GM23338 (cell line): ENCODE measurements at regions not wholly inside any gene's neighbourhood (a gene's known extent, or its start where the extent isn't known, plus 50 kb on each side); places are given as distances from the start of the nearest gene placed in this dataset.

Experiments used
- ATAC-seq: fragments of 200-7000 bp; cut with Tn5 transposase; 3 replicates; pipeline ENCODE4 v1.9.1; 2020
- DNase-seq: peaks from one replicate; pipeline ENCODE4 v3.0.0-alpha.2; 2015; ENCODE audit warnings: low spot score
- H2AFZ ChIP-seq: fragments of 200-600 bp; sonication (generic); 2 replicates; pipeline ENCODE4 v1.8.0; 2016; ENCODE audit warnings: antibody characterized with exemption, mild to moderate bottlenecking, moderate library complexity
- H3F3A ChIP-seq: fragments of 200-600 bp; sonication (generic); replicated peaks from 2 replicates; pipeline ENCODE4 v1.8.0; 2017; ENCODE audit warnings: antibody characterized with exemption, mixed run types, low read depth
- H3K27ac ChIP-seq: fragments of 200-600 bp; sonication (generic); 2 replicates; pipeline ENCODE4 v1.6.1; 2016; ENCODE audit warnings: low read depth
- H3K27me3 ChIP-seq: fragments of 200-600 bp; sonication (generic); 2 replicates; pipeline ENCODE4 v1.8.0; 2016; ENCODE audit warnings: mild to moderate bottlenecking, mixed run types, moderate library complexity; ENCODE audit not compliant: insufficient read depth
- H3K36me3 ChIP-seq: fragments of 200-600 bp; sonication (generic); 2 replicates; pipeline ENCODE4 v1.8.0; 2016; ENCODE audit warnings: mild to moderate bottlenecking; ENCODE audit not compliant: insufficient read depth
- H3K4me1 ChIP-seq: fragments of 200-600 bp; sonication (generic); 2 replicates; pipeline ENCODE4 v1.8.0; 2016; ENCODE audit warnings: mild to moderate bottlenecking, moderate library complexity; ENCODE audit not compliant: insufficient read depth
- H3K4me2 ChIP-seq: fragments of 200-600 bp; sonication (generic); 2 replicates; pipeline ENCODE4 v1.7.1; 2017; ENCODE audit warnings: mixed run types
- H3K4me3 ChIP-seq: fragments of 200-600 bp; sonication (generic); 2 replicates; pipeline ENCODE4 v1.6.1; 2016; ENCODE audit warnings: mixed run types
- H3K79me2 ChIP-seq: fragments of 200-600 bp; sonication (generic); replicated peaks from 2 replicates; pipeline ENCODE4 v1.8.0; 2017; ENCODE audit warnings: mild to moderate bottlenecking; ENCODE audit not compliant: insufficient read depth
- H3K9me2 ChIP-seq: fragments of 200-600 bp; sonication (generic); 2 replicates; pipeline ENCODE4 v1.8.0; 2017; ENCODE audit not compliant: insufficient read depth
- H4K20me1 ChIP-seq: fragments of 200-600 bp; sonication (generic); replicated peaks from 2 replicates; pipeline ENCODE4 v1.8.0; 2017; ENCODE audit warnings: mild to moderate bottlenecking; ENCODE audit not compliant: insufficient read depth
- H3K27ac Mint-ChIP-seq: 2 replicates; pipeline ENCODE4 v1.8.0; 2020; ENCODE audit warnings: inconsistent platforms, mild to moderate bottlenecking, moderate library complexity, mixed read lengths
- H3K27me3 Mint-ChIP-seq: 3 replicates; pipeline ENCODE4 v1.8.0; 2022; ENCODE audit warnings: low read depth, mild to moderate bottlenecking, moderate library complexity, mixed read lengths, inconsistent platforms; ENCODE audit not compliant: insufficient read depth, poor library complexity
- H3K36me3 Mint-ChIP-seq: 3 replicates; pipeline ENCODE4 v1.8.0; 2021; ENCODE audit warnings: low read depth, mild to moderate bottlenecking, inconsistent platforms, moderate library complexity, mixed read lengths
- H3K4me1 Mint-ChIP-seq: 3 replicates; pipeline ENCODE4 v1.8.0; 2020; ENCODE audit warnings: mild to moderate bottlenecking, inconsistent platforms, mixed read lengths
- H3K4me3 Mint-ChIP-seq: 3 replicates; pipeline ENCODE4 v1.8.0; 2021; ENCODE audit warnings: moderate library complexity, mild to moderate bottlenecking, inconsistent platforms, mixed read lengths
- H3K9me3 Mint-ChIP-seq: 3 replicates; pipeline ENCODE4 v1.8.0; 2020; ENCODE audit warnings: moderate library complexity, mild to moderate bottlenecking, inconsistent platforms, mixed read lengths
- ETS1 ChIP-seq: IDR thresholded peaks from 2 replicates; pipeline ENCODE4 v1.6.1; 2016; ENCODE audit warnings: antibody characterized with exemption
- EZH2 ChIP-seq: fragments of 200-600 bp; sonication (generic); IDR thresholded peaks from one replicate; pipeline ENCODE4 v1.8.0; 2017; ENCODE audit warnings: antibody characterized with exemption, mild to moderate bottlenecking, low read depth; ENCODE audit not compliant: unreplicated experiment
- EZH2phosphoT487 ChIP-seq: fragments of 200-600 bp; sonication (generic); IDR thresholded peaks from one replicate; pipeline ENCODE4 v1.8.1; 2018; ENCODE audit warnings: antibody characterized with exemption; ENCODE audit not compliant: unreplicated experiment
- JUNB ChIP-seq: IDR thresholded peaks from one replicate; pipeline ENCODE4 v1.6.1; 2016; ENCODE audit warnings: antibody characterized with exemption; ENCODE audit not compliant: unreplicated experiment
- POLR2AphosphoS5 ChIP-seq: IDR thresholded peaks from 2 replicates; pipeline ENCODE4 v1.6.1; 2016; ENCODE audit warnings: antibody characterized with exemption, low read depth
- REST ChIP-seq: IDR thresholded peaks from one replicate; pipeline ENCODE4 v1.6.1; 2018; ENCODE audit warnings: antibody characterized with exemption; ENCODE audit not compliant: unreplicated experiment
- ZNF114 ChIP-seq: fragments of 250-450 bp; sonication (Bioruptor Pico); IDR thresholded peaks from 2 replicates; pipeline ENCODE4 v1.5.0; 2020; ENCODE audit warnings: mild to moderate bottlenecking, moderate library complexity
- ZNF331 ChIP-seq: fragments of 250-450 bp; sonication (Bioruptor Pico); IDR thresholded peaks from 2 replicates; pipeline ENCODE4 v1.5.0; 2020; ENCODE audit warnings: low read depth, mild to moderate bottlenecking, moderate library complexity

GRCh38 chr2:12463189-12463588 lies 253.5 kb upstream of the TRIB2 start:
- H3K4me2 ChIP-seq, result no peak overlapping the region
- H3K27me3 Mint-ChIP-seq, result peaks cover 2% of the 10 kb centered on the region
- no peaks in the 10 kb centered on the region for H3K9me2 ChIP-seq
- no peak overlapping the region for H2AFZ ChIP-seq
- H3F3A ChIP-seq, result no peaks in the 10 kb centered on the region
- H3K36me3 Mint-ChIP-seq, result peaks cover 4% of the 10 kb centered on the region; the same call in 1 of the 3 replicates
- H3K4me1 Mint-ChIP-seq, result no peaks in the 10 kb centered on the region
- no peaks in the 10 kb centered on the region for H3K36me3 ChIP-seq
- H3K9me3 Mint-ChIP-seq, result no peaks in the 10 kb centered on the region; the same call in 2 of the 3 replicates
- H3K4me1 ChIP-seq, result no peaks in the 10 kb centered on the region
- H3K27ac ChIP-seq, result no peak overlapping the region
- H3K4me3 ChIP-seq, result no peak overlapping the region
- H4K20me1 ChIP-seq, result no peaks in the 10 kb centered on the region
- ATAC-seq (no peak), DNase-seq (no peak)
- H3K27ac Mint-ChIP-seq, result no peak overlapping the region
- H3K79me2 ChIP-seq, result no peaks in the 10 kb centered on the region
- H3K4me3 Mint-ChIP-seq, result no peak overlapping the region
- TF ChIP-seq REST (no peak), ETS1 (no peak), JUNB (no peak)
- H3K27me3 ChIP-seq, result no peaks in the 10 kb centered on the region

- H3K27me3 ChIP-seq, result no peaks in the 10 kb centered on the region
- no peak overlapping the region for H3K27ac ChIP-seq
- H3K4me1 Mint-ChIP-seq, result no peaks in the 10 kb centered on the region
- H3F3A ChIP-seq, result no peaks in the 10 kb centered on the region
- no peak overlapping the region for H3K4me3 ChIP-seq
- H3K27ac Mint-ChIP-seq, result no peak overlapping the region
- DNase-seq (no peak), ATAC-seq (no peak)
- H3K36me3 Mint-ChIP-seq, result peaks cover 4% of the 10 kb centered on the region; the same call in 1 of the 3 replicates
- peaks cover 6% of the 10 kb centered on the region for H3K27me3 Mint-ChIP-seq
- H3K4me1 ChIP-seq, result no peaks in the 10 kb centered on the region
- H3K9me2 ChIP-seq, result no peaks in the 10 kb centered on the region
- no peaks in the 10 kb centered on the region; the same call in 2 of the 3 replicates for H3K9me3 Mint-ChIP-seq
- H3K4me2 ChIP-seq, result no peak overlapping the region
- no peaks in the 10 kb centered on the region for H3K36me3 ChIP-seq
- H2AFZ ChIP-seq, result no peak overlapping the region
- H3K79me2 ChIP-seq, result no peaks in the 10 kb centered on the region
- H3K4me3 Mint-ChIP-seq, result no peak overlapping the region
- no peaks in the 10 kb centered on the region for H4K20me1 ChIP-seq
- TF ChIP-seq EZH2phosphoT487 (no peak), REST (no peak), POLR2AphosphoS5 (no peak), EZH2 (no peak), ZNF114 (no peak), ETS1 (no peak), ZNF331 (CRISPR knock-in tag) (no peak)
Measured at GRCh38 chr2:12465631-12466135, 251.1 kb upstream of the TRIB2 start.
